ENCODE measurements at regions not wholly inside any gene's neighbourhood (a gene's known extent, or its start where the extent isn't known, plus 50 kb on each side); places are given as distances from the start of the nearest gene placed in this dataset.

DNA sequence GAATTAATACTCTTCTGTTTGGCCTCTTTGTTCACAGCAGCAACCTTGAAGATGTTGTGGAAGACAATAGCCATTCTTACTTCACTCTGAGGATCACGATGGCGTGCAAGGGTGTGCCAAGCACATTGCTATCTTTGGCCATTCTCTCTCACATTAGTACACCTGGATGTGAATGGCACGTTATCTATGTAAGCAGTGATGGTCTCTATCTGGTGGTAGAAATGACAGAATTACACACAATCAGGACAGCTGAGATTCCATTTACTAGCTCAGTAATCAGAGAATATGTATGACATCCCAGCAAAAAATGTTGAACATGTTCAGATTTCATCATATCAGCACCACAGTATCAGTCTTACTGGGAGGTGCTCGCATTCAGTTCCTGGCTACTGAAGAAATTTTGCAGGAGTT, 116.2 kb downstream of the LCA5 start:
- BruUV-seq (replicated peaks): no TSS peak
- H3K27me3 Mint-ChIP-seq (ENCODE audit: insufficient read depth, unreplicated experiment): no peaks in the 10 kb centered on the region
- H3K9me3 Mint-ChIP-seq (ENCODE audit: unreplicated experiment): no peaks in the 10 kb centered on the region
- POLR2A ChIA-PET: interaction anchor here (0.9 to 4.4 kb wide), 10 partner anchors 13 to 345 kb away, joined by 3 to 33 read pairs (median 3); partner anchors contain the start of gene PHIP
- no peaks in the 10 kb centered on the region for H3K36me3 Mint-ChIP-seq (ENCODE audit: insufficient read depth, unreplicated experiment)
- no peak overlapping the region for H3K4me3 Mint-ChIP-seq (ENCODE audit: unreplicated experiment)
- peak overlapping the region; percentile 85 for H3K27ac Mint-ChIP-seq (ENCODE audit: low read depth, unreplicated experiment)
- DNase-seq (ENCODE audit: unreplicated experiment): peak; percentile 24
- intact Hi-C loops (cut with micrococcal nuclease): no loop called here
- CTCF ChIA-PET: interaction anchor here (1.0 to 1.2 kb wide), 3 partner anchors 10 to 46 kb away, joined by 3 to 4 read pairs (median 4); no protein-coding TSS in a partner anchor
- TF ChIP-seq, protein P1, sequence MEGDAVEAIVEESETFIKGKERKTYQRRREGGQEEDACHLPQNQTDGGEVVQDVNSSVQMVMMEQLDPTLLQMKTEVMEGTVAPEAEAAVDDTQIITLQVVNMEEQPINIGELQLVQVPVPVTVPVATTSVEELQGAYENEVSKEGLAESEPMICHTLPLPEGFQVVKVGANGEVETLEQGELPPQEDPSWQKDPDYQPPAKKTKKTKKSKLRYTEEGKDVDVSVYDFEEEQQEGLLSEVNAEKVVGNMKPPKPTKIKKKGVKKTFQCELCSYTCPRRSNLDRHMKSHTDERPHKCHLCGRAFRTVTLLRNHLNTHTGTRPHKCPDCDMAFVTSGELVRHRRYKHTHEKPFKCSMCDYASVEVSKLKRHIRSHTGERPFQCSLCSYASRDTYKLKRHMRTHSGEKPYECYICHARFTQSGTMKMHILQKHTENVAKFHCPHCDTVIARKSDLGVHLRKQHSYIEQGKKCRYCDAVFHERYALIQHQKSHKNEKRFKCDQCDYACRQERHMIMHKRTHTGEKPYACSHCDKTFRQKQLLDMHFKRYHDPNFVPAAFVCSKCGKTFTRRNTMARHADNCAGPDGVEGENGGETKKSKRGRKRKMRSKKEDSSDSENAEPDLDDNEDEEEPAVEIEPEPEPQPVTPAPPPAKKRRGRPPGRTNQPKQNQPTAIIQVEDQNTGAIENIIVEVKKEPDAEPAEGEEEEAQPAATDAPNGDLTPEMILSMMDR (IDR thresholded peaks at IDR 0.05; ENCODE audit: unreplicated experiment): no peak
- H3K4me1 Mint-ChIP-seq (ENCODE audit: insufficient read depth, unreplicated experiment): peaks cover 29% of the 10 kb centered on the region

DNA sequence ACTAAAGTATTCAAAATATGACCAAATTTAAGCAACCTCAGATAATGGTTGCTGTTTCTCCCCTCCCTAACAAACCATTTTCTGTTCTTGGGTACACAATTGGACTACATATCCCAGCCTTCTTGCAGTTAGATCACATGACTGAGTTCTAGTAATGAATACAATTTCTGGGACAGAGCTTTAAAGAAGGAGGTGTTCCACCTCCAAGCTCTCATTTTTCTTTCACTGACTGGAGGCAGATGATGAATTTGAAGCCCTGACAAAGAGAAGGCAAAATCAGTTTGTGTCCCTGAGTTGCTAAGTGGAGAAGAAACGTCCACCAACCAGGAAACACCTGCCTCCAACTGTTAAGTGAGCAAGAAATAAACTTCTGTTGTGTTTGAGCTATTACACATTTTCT, 117.2 kb downstream of the LCA5 start:
- Mint-ChIP-seq H3K9me3 (ENCODE audit: unreplicated experiment) (no peaks in the 10 kb centered on the region), H3K4me3 (ENCODE audit: unreplicated experiment) (no peak overlapping the region), H3K27ac (ENCODE audit: low read depth, unreplicated experiment) (no peak overlapping the region), H3K36me3 (ENCODE audit: insufficient read depth, unreplicated experiment) (no peaks in the 10 kb centered on the region), H3K4me1 (ENCODE audit: insufficient read depth, unreplicated experiment) (peaks cover 29% of the 10 kb centered on the region), H3K27me3 (ENCODE audit: insufficient read depth, unreplicated experiment) (no peaks in the 10 kb centered on the region)
- CTCF ChIA-PET: interaction anchor here (1.2 kb wide), 1 partner anchor 31 kb away, joined by 4 read pairs; no protein-coding TSS in a partner anchor
- BruUV-seq (replicated peaks): no TSS peak
- intact Hi-C loops (cut with micrococcal nuclease): no loop called here
- TF ChIP-seq, protein P1 (IDR thresholded peaks at IDR 0.05; ENCODE audit: unreplicated experiment): no peak
- POLR2A ChIA-PET: interaction anchor here (1.2 to 4.4 kb wide), 5 partner anchors 17 to 341 kb away, joined by 3 to 33 read pairs (median 13); partner anchors contain the start of gene PHIP
- no peak for DNase-seq (ENCODE audit: unreplicated experiment)

- CTCF ChIA-PET: no interaction called here
- no peak overlapping the region for H3K4me3 Mint-ChIP-seq (ENCODE audit: unreplicated experiment)
- H3K27ac Mint-ChIP-seq (ENCODE audit: low read depth, unreplicated experiment): no peak overlapping the region
- BruUV-seq (replicated peaks): no TSS peak
- no peaks in the 10 kb centered on the region for H3K36me3 Mint-ChIP-seq (ENCODE audit: insufficient read depth, unreplicated experiment)
- POLR2A ChIA-PET: no interaction called here
- intact Hi-C loops (cut with micrococcal nuclease): no loop called here
- no peak for DNase-seq (ENCODE audit: unreplicated experiment)
- H3K9me3 Mint-ChIP-seq (ENCODE audit: unreplicated experiment): no peaks in the 10 kb centered on the region
- TF ChIP-seq, protein P1 (IDR thresholded peaks at IDR 0.05; ENCODE audit: unreplicated experiment): no peak
- H3K27me3 Mint-ChIP-seq (ENCODE audit: insufficient read depth, unreplicated experiment): no peaks in the 10 kb centered on the region
- peaks cover 22% of the 10 kb centered on the region for H3K4me1 Mint-ChIP-seq (ENCODE audit: insufficient read depth, unreplicated experiment)
Observed at GRCh38 chr6:79416931-79417330, 120.3 kb downstream of the LCA5 start.

DNA sequence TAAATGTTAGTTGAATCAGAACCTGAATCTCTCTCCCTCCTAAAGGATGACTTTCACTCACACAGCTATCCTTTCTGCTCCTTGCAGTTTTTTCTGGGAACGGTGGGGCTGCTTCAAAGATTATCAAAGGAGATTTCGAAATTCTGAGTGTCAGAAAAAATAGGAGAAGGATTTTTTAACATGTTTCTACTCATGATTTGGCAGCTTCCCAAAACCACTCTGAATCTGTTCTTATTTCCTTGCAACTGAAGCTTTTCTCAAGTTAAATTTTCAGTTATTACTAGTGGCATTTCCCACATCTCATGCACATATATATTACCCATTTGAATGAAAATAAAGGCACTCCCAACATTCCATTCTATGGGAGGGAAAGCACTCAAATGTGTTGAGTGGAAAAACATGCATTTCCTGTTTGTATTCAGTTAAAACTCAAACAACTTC, 123.6 kb downstream of the LCA5 start:
- Mint-ChIP-seq H3K36me3 (ENCODE audit: insufficient read depth, unreplicated experiment) (no peaks in the 10 kb centered on the region), H3K27me3 (ENCODE audit: insufficient read depth, unreplicated experiment) (no peaks in the 10 kb centered on the region), H3K27ac (ENCODE audit: low read depth, unreplicated experiment) (peak overlapping the region; percentile 75), H3K4me3 (ENCODE audit: unreplicated experiment) (peak overlapping the region; percentile 31), H3K4me1 (ENCODE audit: insufficient read depth, unreplicated experiment) (peaks cover 6% of the 10 kb centered on the region), H3K9me3 (ENCODE audit: unreplicated experiment) (no peaks in the 10 kb centered on the region)
- TF ChIP-seq, protein P1 (IDR thresholded peaks at IDR 0.05; ENCODE audit: unreplicated experiment): no peak
- ChIA-PET POLR2A (interaction anchor here (0.5 to 2.6 kb wide), 9 partner anchors 8 to 692 kb away, joined by 3 to 8 read pairs (median 4); no protein-coding TSS in a partner anchor), CTCF (interaction anchor here (0.6 to 1.1 kb wide), 2 partner anchors 10 to 264 kb away, joined by 3 to 6 read pairs; no protein-coding TSS in a partner anchor)
- intact Hi-C loops (cut with micrococcal nuclease): no loop called here
- peak; percentile 76 for DNase-seq (ENCODE audit: unreplicated experiment)
- BruUV-seq (replicated peaks): no TSS peak
